Activated CD4-positive, alpha-beta memory T cell treated with anti-CD3 and anti-CD28 coated beads, Interleukin-2, amount 10 ng/mL, durations not matched to agents 7 days and 5 days (primary cell): ENCODE measurements at regions not wholly inside any gene's neighbourhood (a gene's known extent, or its start where the extent isn't known, plus 50 kb on each side); places are given as distances from the start of the nearest gene placed in this dataset.

Source experiments
- CTCF ChIA-PET: fragments of 350-600 bp; sonication (Branson Sonifier 250); formaldehyde crosslinking; loops from one replicate; lab custom pipeline; 2021; ENCODE audit warnings: antibody characterized with exemption, inconsistent platforms; lab: Charles Lee
- POLR2A ChIA-PET: fragments of 350-600 bp; sonication (Branson Sonifier 250); formaldehyde crosslinking; loops from one replicate; lab custom pipeline; 2021; ENCODE audit warnings: antibody characterized with exemption; lab: Charles Lee
- DNase-seq: peaks from one replicate; pipeline ENCODE4 v3.0.0-alpha.2; 2020
- H3K27ac Mint-ChIP-seq: one replicate; pipeline ENCODE4 v1.8.0; 2021; ENCODE audit warnings: mild to moderate bottlenecking, mixed read lengths
- H3K27me3 Mint-ChIP-seq: one replicate; pipeline ENCODE4 v1.8.0; 2021; ENCODE audit warnings: mixed read lengths
- H3K36me3 Mint-ChIP-seq: one replicate; pipeline ENCODE4 v1.8.0; 2021; ENCODE audit warnings: low read depth, mixed read lengths
- H3K4me1 Mint-ChIP-seq: one replicate; pipeline ENCODE4 v1.8.0; 2021; ENCODE audit warnings: mixed read lengths
- H3K4me3 Mint-ChIP-seq: one replicate; pipeline ENCODE4 v1.8.0; 2021; ENCODE audit warnings: mild to moderate bottlenecking, mixed read lengths
- H3K9me3 Mint-ChIP-seq: one replicate; pipeline ENCODE4 v1.8.0; 2021; ENCODE audit warnings: mixed read lengths

DNA sequence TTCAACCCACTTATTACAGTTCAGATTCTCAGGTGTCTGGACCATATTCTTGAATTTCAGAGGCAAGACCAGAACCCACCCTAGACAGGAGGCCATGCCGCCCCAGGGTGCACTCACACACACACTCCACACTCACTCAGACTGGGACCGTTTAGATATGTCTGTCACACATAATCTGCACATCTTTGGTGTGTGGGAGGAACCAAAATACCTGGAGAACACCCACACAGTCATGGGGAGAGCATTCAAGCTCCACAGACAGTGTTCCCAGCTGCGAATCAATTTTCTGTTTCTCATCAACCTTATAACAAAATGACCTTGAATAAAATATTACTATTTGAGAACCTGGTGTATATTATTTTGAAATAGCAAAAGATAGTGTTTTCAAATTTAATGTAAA, 2353.0 kb downstream of the PCDH9 start:
- H3K27me3 Mint-ChIP-seq, result no peaks in the 10 kb centered on the region
- H3K36me3 Mint-ChIP-seq, result no peaks in the 10 kb centered on the region
- no peak for DNase-seq
- H3K4me1 Mint-ChIP-seq, result no peaks in the 10 kb centered on the region
- ChIA-PET CTCF (no interaction called here), POLR2A (no interaction called here)
- H3K27ac Mint-ChIP-seq, result no peak overlapping the region
- peaks cover 2% of the 10 kb centered on the region for H3K9me3 Mint-ChIP-seq
- no peak overlapping the region for H3K4me3 Mint-ChIP-seq

DNA sequence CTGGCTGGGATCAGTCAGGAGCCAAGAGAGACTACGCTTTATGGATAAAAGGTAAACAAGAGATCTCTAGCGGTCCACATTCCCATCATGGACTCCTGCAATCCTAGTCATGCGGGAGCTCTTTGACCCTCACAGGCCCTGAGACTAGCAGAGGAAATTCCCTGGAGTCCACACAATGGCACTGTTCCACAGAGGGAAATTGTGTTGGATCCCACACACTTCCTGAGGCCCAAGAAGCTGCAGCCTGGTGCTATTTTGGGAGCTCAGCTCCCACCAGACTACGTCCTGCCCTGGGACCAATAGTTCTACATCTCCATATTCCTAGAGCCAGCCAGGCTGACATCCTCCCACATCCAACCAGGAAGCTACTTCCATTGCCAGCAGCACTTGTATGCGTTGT, 2358.4 kb downstream of the PCDH9 start:
- Mint-ChIP-seq H3K4me3 (no peak overlapping the region), H3K9me3 (peaks cover 6% of the 10 kb centered on the region), H3K36me3 (no peaks in the 10 kb centered on the region), H3K4me1 (no peaks in the 10 kb centered on the region), H3K27me3 (no peaks in the 10 kb centered on the region), H3K27ac (no peak overlapping the region)
- ChIA-PET POLR2A (no interaction called here), CTCF (no interaction called here)
- DNase-seq, result no peak

DNA sequence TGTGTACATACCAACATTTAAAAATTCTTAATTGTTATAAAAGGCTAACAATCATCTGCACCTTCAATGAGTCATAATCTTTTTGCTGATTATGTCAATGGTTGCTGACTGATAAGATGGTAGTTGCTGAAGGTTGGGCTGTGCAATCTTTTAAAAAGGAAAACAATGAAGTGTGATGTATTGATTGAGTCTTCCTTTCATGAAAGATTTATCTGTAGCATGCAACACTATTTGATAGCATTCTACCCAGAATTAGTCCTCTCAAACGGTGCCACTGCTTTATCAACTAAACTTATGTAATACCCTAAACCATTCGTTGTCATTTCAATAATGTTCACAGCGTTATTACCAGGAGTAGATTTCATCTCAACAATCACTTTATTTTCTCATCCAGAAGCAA, 2360.6 kb downstream of the PCDH9 start:
- DNase-seq, result no peak
- Mint-ChIP-seq H3K9me3 (peaks cover 6% of the 10 kb centered on the region), H3K27ac (no peak overlapping the region), H3K4me3 (no peak overlapping the region), H3K4me1 (no peaks in the 10 kb centered on the region), H3K36me3 (no peaks in the 10 kb centered on the region), H3K27me3 (no peaks in the 10 kb centered on the region)
- CTCF ChIA-PET, result no interaction called here
- POLR2A ChIA-PET, result no interaction called here

DNA sequence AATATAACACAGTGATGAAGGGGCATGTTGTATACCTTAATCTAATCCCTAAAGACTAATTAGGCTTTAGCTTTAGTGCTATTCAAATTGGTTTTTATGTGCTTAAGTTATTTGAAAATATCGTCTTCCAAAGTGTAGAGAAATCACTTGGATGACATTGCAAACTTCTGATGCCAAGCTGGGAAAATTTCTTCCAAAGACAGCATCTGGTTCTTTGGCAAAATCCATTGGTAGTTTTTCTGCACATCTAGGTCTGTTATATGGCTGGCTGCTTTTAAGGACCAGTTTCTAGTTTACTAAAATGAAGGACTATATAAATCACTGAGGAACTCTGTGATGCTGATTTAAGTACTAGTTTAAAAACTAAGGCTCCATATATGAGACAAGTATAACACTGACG, 2362.3 kb downstream of the PCDH9 start:
- Mint-ChIP-seq H3K27ac (no peak overlapping the region), H3K9me3 (peaks cover 8% of the 10 kb centered on the region), H3K36me3 (no peaks in the 10 kb centered on the region), H3K27me3 (no peaks in the 10 kb centered on the region), H3K4me3 (no peak overlapping the region), H3K4me1 (no peaks in the 10 kb centered on the region)
- CTCF ChIA-PET, result no interaction called here
- POLR2A ChIA-PET, result no interaction called here
- no peak for DNase-seq

DNA sequence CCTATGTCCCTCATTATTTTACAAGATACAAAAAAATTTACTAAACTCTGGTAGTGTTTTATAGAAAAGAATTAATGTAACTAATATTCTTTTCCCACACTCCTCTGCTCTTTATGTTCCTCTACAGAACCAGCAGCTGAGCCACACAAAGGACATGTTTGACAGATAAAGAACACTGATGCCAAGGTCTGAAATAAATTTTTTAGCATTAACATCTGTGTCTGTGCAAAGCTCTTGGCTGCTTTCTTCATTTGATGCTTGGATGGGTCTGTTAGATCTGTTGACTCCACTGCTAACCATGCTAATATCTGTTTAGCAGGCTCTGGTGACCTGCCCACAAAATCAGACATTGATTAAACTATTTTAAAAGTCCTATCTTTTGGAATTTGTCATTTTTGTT, 2363.8 kb downstream of the PCDH9 start:
- no peaks in the 10 kb centered on the region for H3K4me1 Mint-ChIP-seq
- H3K4me3 Mint-ChIP-seq, result no peak overlapping the region
- ChIA-PET POLR2A (no interaction called here), CTCF (no interaction called here)
- no peak for DNase-seq
- H3K9me3 Mint-ChIP-seq, result peaks cover 6% of the 10 kb centered on the region
- no peaks in the 10 kb centered on the region for H3K36me3 Mint-ChIP-seq
- no peak overlapping the region for H3K27ac Mint-ChIP-seq
- H3K27me3 Mint-ChIP-seq, result no peaks in the 10 kb centered on the region

DNA sequence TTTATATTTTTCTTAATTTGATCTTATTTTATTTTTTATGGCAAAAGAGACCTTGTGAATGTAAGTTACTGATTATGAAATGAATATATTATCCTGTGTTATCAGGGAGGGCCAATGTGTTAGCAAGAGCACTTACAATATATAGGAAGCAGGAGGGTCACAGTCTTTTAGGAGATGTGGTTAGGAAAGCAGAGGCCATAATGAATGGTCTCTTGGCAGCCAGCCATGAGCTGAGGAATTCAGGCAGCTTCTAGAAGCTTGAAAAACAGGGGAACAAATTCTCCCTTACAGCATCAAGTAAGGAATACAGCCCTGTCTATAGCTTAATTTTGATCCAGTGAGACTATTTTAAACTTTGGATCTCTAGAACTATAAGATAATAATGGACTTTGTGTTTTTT, 2374.6 kb downstream of the PCDH9 start:
- Mint-ChIP-seq H3K9me3 (peaks cover 9% of the 10 kb centered on the region), H3K27me3 (no peaks in the 10 kb centered on the region), H3K4me3 (no peak overlapping the region), H3K36me3 (no peaks in the 10 kb centered on the region), H3K27ac (no peak overlapping the region), H3K4me1 (no peaks in the 10 kb centered on the region)
- ChIA-PET CTCF (no interaction called here), POLR2A (no interaction called here)
- no peak for DNase-seq

DNA sequence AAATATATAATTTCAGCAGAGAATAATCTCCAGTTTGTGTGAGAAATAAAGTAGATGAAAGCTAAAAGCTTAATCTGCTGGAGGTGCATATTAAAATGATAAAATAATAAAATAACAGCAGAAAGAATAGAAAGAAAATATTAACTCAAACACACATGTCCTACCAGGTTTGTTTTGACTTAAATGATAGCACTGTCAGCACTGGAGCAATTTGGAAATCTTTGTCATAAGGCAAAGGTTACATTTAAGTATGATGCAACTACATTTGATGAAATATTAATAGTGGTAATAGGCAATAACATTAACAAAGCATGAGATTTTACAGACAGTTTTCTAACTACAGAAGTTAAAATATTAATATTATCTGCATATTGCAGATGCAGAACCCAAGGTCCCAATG, 2380.1 kb downstream of the PCDH9 start:
- POLR2A ChIA-PET, result no interaction called here
- H3K27ac Mint-ChIP-seq, result no peak overlapping the region

DNA sequence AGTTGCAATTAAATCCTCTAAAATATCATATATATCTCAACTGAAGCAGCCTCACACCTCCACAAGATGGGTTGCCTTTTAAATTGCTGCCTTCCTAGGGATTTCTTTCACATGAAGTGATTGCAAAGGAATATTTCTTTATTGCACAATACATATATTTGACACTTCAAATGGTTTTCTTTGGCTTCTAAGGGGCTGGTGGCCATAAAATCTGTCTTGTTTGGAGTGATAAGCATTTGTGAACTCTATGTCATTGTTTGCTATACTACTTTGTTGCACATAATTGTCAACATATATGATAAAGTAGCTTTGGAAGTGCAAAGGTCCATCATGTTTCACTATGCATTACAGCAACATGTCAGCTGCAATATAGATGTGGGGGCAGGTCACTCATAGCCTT, 2380.9 kb downstream of the PCDH9 start:
- CTCF ChIA-PET, result no interaction called here

More for the DNA sequence above, 2380.1 kb downstream of the PCDH9 start:
- no peaks in the 10 kb centered on the region for H3K4me1 Mint-ChIP-seq
- no peak for DNase-seq
- no peaks in the 10 kb centered on the region for H3K36me3 Mint-ChIP-seq
- peaks cover 7% of the 10 kb centered on the region for H3K9me3 Mint-ChIP-seq
- CTCF ChIA-PET, result no interaction called here
- no peak overlapping the region for H3K4me3 Mint-ChIP-seq
- no peaks in the 10 kb centered on the region for H3K27me3 Mint-ChIP-seq

DNA sequence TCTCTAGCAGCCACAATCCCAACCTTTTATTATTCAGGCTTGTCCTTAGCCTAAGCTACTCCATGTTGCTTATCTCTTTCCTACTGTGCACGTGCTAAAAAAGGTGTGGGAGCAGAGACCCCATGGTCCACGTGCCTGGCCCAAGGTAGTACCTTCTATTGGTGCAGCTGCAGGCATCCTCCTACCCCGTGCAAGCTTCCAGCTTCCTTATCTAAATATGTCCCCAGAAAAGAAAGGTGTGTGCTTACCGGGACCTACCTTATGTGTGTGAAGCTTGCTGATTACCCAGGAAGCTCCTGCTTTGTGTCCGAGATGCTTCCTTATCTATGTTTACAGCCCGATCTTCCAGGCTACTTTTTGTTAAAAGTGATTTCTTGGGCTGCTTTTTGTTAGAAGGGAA, 2382.4 kb downstream of the PCDH9 start:
- no peak overlapping the region for H3K4me3 Mint-ChIP-seq
- DNase-seq, result no peak
- H3K36me3 Mint-ChIP-seq, result no peaks in the 10 kb centered on the region
- H3K27me3 Mint-ChIP-seq, result no peaks in the 10 kb centered on the region
- no peak overlapping the region for H3K27ac Mint-ChIP-seq
- H3K4me1 Mint-ChIP-seq, result no peaks in the 10 kb centered on the region
- POLR2A ChIA-PET, result no interaction called here
- peaks cover 5% of the 10 kb centered on the region for H3K9me3 Mint-ChIP-seq
- CTCF ChIA-PET, result no interaction called here

More for the DNA sequence above, 2380.9 kb downstream of the PCDH9 start:
- DNase-seq, result no peak
- H3K4me1 Mint-ChIP-seq, result no peaks in the 10 kb centered on the region
- H3K9me3 Mint-ChIP-seq, result peaks cover 5% of the 10 kb centered on the region
- H3K4me3 Mint-ChIP-seq, result no peak overlapping the region
- no peaks in the 10 kb centered on the region for H3K27me3 Mint-ChIP-seq
- no peak overlapping the region for H3K27ac Mint-ChIP-seq
- H3K36me3 Mint-ChIP-seq, result no peaks in the 10 kb centered on the region
- POLR2A ChIA-PET, result no interaction called here

DNA sequence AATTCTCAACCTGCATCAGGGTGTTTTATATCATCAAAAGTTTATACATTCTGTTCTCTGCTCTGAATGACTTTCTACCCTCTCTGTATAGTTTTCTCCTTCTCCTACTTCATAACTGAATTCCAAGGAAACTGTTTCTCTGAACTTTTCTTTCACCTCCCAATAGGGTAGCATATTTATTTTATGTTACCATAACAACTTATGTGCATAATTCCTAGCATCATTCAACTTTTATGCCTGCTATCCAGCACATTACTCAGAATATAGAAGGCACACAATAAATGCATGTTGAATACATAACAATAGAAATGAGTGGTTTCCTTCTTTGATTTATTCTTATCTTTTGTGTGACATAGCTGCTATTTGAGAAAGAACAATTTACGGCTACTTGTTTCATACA, 2385.0 kb downstream of the PCDH9 start:
- H3K36me3 Mint-ChIP-seq, result no peaks in the 10 kb centered on the region
- peaks cover 7% of the 10 kb centered on the region for H3K9me3 Mint-ChIP-seq
- ChIA-PET CTCF (no interaction called here), POLR2A (no interaction called here)
- no peak overlapping the region for H3K4me3 Mint-ChIP-seq
- H3K27ac Mint-ChIP-seq, result no peak overlapping the region
- no peaks in the 10 kb centered on the region for H3K4me1 Mint-ChIP-seq
- DNase-seq, result no peak
- H3K27me3 Mint-ChIP-seq, result no peaks in the 10 kb centered on the region

DNA sequence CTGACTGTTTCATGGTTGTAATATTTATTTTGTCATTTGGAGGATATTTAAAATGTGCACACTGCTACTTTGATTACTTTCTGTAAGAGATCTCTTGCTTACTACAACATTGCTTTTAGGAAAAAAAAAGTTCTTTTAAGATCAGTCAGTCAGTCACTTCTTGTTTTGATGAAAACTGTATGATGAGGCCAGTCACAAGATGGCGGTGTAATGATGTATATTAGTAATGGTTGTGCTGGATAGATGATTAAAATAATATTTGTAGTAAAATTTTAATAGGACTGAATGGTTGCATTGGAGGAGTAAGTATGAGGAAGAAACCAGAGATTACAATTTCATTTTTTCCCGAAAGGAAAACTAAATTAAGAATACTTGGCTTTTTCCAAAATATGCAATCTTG, 2411.1 kb downstream of the PCDH9 start:
- no peak for DNase-seq
- ChIA-PET CTCF (no interaction called here), POLR2A (no interaction called here)
- Mint-ChIP-seq H3K4me1 (no peaks in the 10 kb centered on the region), H3K36me3 (no peaks in the 10 kb centered on the region), H3K27ac (no peak overlapping the region), H3K4me3 (no peak overlapping the region), H3K27me3 (no peaks in the 10 kb centered on the region), H3K9me3 (peaks cover 2% of the 10 kb centered on the region)

DNA sequence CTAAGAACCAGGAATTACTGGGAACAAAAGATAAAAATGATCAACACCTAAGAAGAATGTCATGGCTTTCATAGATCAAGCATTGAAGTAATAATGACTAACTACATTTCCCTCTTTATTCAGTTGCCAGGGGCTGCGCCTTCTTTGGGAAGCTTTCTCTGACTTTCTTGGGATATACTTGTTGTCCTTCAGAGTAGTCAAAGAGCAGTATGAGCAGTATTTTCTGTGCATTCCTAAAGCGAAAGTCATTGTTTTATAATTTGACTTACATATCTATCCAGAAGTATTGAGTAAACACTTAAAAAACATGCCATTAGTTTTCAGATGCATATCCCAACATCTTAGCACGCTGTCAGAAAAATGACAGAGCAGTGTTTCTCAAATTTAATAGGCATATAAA, 2412.4 kb downstream of the PCDH9 start:
- POLR2A ChIA-PET, result no interaction called here
- CTCF ChIA-PET, result no interaction called here
- Mint-ChIP-seq H3K27me3 (no peaks in the 10 kb centered on the region), H3K4me1 (no peaks in the 10 kb centered on the region), H3K27ac (no peak overlapping the region), H3K9me3 (peaks cover 4% of the 10 kb centered on the region), H3K4me3 (no peak overlapping the region), H3K36me3 (no peaks in the 10 kb centered on the region)
- DNase-seq, result no peak

DNA sequence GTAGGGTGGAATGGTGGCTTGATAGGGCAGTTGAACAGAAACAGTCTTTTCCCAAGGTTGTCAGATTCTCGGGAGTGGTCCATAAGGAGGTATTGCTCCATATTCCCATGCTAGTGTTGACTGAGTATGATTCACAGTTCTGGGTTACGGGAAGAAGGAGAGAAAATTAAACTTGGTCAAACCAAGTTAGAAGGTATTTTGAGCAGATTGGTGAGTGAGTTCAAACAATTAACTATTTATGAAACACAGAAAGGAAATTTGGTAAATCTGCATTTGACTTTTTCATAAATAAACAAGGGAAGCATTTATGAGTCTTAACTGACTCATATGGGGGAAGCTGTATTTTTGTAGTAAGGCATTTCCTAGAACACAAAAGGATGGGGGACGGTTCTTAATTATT, 2419.4 kb downstream of the PCDH9 start:
- no peak for DNase-seq
- H3K4me1 Mint-ChIP-seq, result no peaks in the 10 kb centered on the region
- no peaks in the 10 kb centered on the region for H3K36me3 Mint-ChIP-seq
- ChIA-PET POLR2A (no interaction called here), CTCF (no interaction called here)
- no peaks in the 10 kb centered on the region for H3K27me3 Mint-ChIP-seq
- no peak overlapping the region for H3K27ac Mint-ChIP-seq
- H3K9me3 Mint-ChIP-seq, result peaks cover 16% of the 10 kb centered on the region
- H3K4me3 Mint-ChIP-seq, result no peak overlapping the region

DNA sequence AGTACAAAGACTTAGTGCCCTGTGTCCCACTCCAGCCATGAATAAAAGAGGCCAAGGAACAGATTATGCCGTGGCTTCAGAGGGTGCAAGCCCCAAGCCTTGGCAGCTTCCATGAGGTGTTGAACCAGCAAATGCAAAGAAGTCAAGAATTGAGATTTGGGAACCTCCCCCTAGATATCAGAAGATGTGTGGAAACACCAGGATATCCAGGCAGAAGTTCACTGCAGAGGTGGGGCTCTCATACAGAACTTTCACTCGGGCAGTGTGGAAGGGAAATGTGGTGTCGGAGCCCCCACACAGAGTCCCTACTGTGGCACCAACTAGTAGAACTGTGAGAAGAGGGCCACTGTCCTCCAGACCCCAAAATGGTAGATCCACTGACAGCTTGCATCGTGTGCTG, 2421.4 kb downstream of the PCDH9 start:
- Mint-ChIP-seq H3K4me1 (no peaks in the 10 kb centered on the region), H3K4me3 (no peak overlapping the region), H3K27ac (no peak overlapping the region), H3K27me3 (no peaks in the 10 kb centered on the region), H3K9me3 (peaks cover 13% of the 10 kb centered on the region), H3K36me3 (no peaks in the 10 kb centered on the region)
- ChIA-PET CTCF (no interaction called here), POLR2A (no interaction called here)
- no peak for DNase-seq

DNA sequence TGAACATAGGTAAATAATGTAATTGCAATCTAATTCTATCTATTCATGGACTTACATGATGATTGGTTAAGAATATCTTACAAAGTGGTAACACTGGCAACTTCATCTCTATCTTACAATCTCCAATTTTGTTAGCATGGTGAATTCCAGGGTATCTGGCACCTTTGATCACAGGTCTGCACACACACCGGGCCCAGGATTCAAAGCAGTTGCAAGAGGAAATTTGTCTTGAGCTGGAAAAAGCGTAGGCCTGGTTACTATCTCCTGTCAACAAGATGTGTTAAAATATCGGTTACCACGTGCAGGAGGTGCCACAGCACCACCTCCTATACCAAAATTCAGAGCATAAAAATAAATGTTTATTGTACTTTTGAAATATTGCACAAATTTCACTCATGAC, 2428.4 kb downstream of the PCDH9 start:
- no peaks in the 10 kb centered on the region for H3K36me3 Mint-ChIP-seq
- H3K27me3 Mint-ChIP-seq, result no peaks in the 10 kb centered on the region
- H3K9me3 Mint-ChIP-seq, result no peaks in the 10 kb centered on the region
- H3K27ac Mint-ChIP-seq, result no peak overlapping the region
- no peak overlapping the region for H3K4me3 Mint-ChIP-seq
- ChIA-PET CTCF (no interaction called here), POLR2A (no interaction called here)
- H3K4me1 Mint-ChIP-seq, result no peaks in the 10 kb centered on the region
- DNase-seq, result no peak
